Effector memory CD8-positive, alpha-beta T cell (primary cell): ENCODE measurements at regions not wholly inside any gene's neighbourhood (a gene's known extent, or its start where the extent isn't known, plus 50 kb on each side); places are given as distances from the start of the nearest gene placed in this dataset.
"Not testable (repeated sequence)": the region's sequence is repeated elsewhere in the genome, so short reads cannot be mapped to it uniquely, and the experiment has no call there.

Source experiments
- ATAC-seq: fragments of 150-1000 bp; cut with Tn5 transposase; replicated peaks from 2 replicates; pipeline ENCODE4 v1.10.0; 2021; ENCODE audit warnings: mild to moderate bottlenecking, moderate library complexity
- DNase-seq, 3 experiments: peaks; one replicate each; pipeline ENCODE4 v3.0.0; 2021
- H3K27ac Mint-ChIP-seq, 2 donors: one replicate each; pipeline ENCODE4 v1.8.0; 2022; ENCODE audit warnings: mild to moderate bottlenecking in 2 of 2, mixed read lengths in 2 of 2, moderate library complexity in 2 of 2
- H3K27me3 Mint-ChIP-seq, 2 donors: one replicate each; pipeline ENCODE4 v1.8.0; 2022; ENCODE audit warnings: mixed read lengths in 2 of 2
- H3K36me3 Mint-ChIP-seq: one replicate; pipeline ENCODE4 v1.8.0; 2022; ENCODE audit warnings: mild to moderate bottlenecking, moderate library complexity, mixed read lengths; ENCODE audit not compliant: insufficient read depth
- H3K4me1 Mint-ChIP-seq, 2 donors: one replicate each; pipeline ENCODE4 v1.8.0; 2022; ENCODE audit warnings: low read depth in 2 of 2, mixed read lengths in 2 of 2
- H3K4me3 Mint-ChIP-seq, 2 donors: one replicate each; pipeline ENCODE4 v1.8.0; 2022; ENCODE audit warnings: mild to moderate bottlenecking in 2 of 2, mixed read lengths in 2 of 2, moderate library complexity in 2 of 2
- H3K9me3 Mint-ChIP-seq, 2 donors: one replicate each; pipeline ENCODE4 v1.8.0; 2022; ENCODE audit warnings: mixed read lengths in 2 of 2

DNA sequence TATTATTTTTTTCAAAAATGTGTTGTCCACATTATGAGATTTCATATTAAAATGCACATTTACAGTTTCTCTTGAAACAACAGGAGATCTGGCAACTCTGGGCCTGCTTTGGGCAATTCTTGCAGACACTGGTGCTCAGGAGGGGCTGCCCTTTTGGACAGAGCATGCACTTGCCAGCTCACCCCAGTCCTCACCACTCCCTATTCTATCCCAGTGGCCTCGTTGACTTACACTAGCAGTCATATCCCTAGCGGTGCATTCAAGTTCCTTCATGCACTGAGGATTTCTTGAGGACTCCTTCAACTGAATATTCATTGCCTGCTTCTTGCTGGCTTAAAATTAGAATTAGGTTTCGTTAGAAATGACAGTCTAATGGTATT is 87.9 kb upstream of the FHL2 start:
- ATAC-seq: no peak
- H3K9me3 Mint-ChIP-seq: no peaks in the 10 kb centered on the region
- no peak for DNase-seq
- H3K36me3 Mint-ChIP-seq: no peaks in the 10 kb centered on the region
- no peak overlapping the region for H3K4me3 Mint-ChIP-seq
- no peaks in the 10 kb centered on the region for H3K4me1 Mint-ChIP-seq
- no peak overlapping the region for H3K27ac Mint-ChIP-seq
- H3K27me3 Mint-ChIP-seq: peaks cover 0 to 13% of the 10 kb centered on the region in 2 donors

DNA sequence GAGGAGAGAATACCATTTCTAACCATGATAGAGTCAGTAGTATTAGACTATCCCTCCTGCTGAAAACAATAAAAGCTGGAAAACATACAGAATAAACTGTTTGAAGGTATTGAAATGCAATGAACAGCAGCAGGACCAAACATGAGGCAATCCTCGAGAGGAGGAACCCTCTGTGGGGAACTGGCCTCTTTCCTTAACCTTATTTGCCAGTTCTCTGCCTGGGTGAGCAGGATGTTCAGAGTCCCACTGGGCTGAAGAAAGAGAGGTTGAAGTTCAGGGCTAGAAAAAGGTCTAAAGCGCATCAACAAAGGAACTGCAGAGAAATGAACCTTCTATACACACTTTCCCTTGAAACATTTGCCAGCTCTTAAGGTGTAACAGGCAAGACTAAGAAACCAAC is 79.8 kb upstream of the FHL2 start:
- Mint-ChIP-seq H3K4me3 (no peak overlapping the region), H3K4me1 (no peaks in the 10 kb centered on the region), H3K27me3 (peaks cover 39 to 42% of the 10 kb centered on the region in 2 donors), H3K9me3 (no peaks in the 10 kb centered on the region), H3K27ac (no peak overlapping the region), H3K36me3 (no peaks in the 10 kb centered on the region)
- DNase-seq: no peak
- no peak for ATAC-seq

DNA sequence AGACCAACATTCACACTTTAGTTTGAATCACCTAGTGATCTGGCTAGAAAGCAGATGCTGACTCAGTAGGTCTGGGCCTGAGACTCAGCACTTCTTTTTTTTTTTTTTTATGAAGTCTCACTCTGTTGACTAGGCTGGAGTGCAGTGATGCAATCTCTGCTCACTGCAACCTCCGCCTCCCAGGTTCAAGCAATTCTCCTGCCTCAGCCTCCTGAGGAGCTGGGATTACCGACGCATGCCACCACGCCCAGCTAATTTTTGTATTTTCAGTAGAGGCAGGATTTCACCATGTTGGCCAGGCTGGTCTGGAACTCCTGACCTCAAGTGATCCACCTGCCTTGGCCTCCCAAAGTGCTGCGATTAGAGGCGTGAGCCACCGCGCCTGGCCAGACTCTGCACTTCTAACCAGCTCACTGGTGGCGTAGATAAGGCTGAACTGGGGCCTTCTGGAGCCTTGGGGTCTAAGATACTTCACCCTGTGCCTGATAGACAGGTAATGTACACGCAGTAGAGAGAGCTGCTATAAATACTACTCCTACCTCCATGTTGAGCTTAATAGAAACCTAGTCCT is 78.3 kb upstream of the FHL2 start:
- peaks cover 48 to 54% of the 10 kb centered on the region in 2 donors for H3K27me3 Mint-ChIP-seq
- DNase-seq, ATAC-seq, H3K36me3 Mint-ChIP-seq, H3K27ac Mint-ChIP-seq, H3K4me1 Mint-ChIP-seq, H3K4me3 Mint-ChIP-seq, H3K9me3 Mint-ChIP-seq: not testable (repeated sequence)

DNA sequence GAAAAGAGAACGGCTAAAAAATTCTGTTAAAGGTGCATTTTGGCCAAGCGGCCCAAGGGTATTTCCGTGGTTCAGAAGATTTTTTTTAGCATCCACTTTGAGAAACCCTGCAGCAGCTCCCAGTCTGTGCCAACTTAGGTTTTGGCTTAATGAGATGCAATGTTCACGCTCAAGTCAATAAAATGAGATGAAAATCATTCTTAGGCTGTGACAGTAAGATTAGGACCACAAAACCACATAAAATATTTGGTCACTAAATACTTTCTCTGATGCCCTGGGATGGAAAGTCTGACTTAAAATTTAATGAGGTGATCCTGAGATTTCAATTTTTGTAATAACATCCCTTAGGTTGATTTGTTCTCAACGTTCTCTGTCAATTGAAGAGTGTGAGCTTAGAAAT is 74.2 kb upstream of the FHL2 start:
- H3K9me3 Mint-ChIP-seq: no peaks in the 10 kb centered on the region
- no peaks in the 10 kb centered on the region for H3K4me1 Mint-ChIP-seq
- H3K36me3 Mint-ChIP-seq: no peaks in the 10 kb centered on the region
- ATAC-seq (no peak), DNase-seq (no peak)
- H3K27ac Mint-ChIP-seq: no peak overlapping the region
- no peak overlapping the region for H3K4me3 Mint-ChIP-seq
- peaks cover 33 to 69% of the 10 kb centered on the region in 2 donors for H3K27me3 Mint-ChIP-seq

DNA sequence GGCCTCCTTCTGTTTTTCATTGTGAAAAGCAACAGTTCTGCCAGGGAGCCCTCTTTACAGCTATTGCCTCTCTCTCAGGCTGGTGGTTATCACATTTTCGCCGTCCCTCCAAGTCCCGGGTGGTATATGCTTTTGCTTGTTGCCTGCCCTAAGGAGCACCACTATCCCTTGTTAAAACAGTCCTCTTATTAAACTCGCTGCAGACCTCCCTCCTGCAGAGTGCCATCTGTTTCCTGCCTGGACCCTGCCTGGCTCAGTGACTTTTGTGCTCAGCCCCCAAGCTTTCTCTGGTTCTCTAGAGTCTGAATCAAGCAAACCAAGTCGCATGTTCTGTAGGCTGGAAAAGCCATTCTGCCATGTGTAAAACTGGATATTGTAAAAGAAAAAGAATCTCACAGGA is 72.1 kb upstream of the FHL2 start:
- Mint-ChIP-seq H3K4me1 (peaks cover 0 to 1% of the 10 kb centered on the region in 2 donors), H3K27ac (no peak overlapping the region), H3K27me3 (peaks cover 46 to 82% of the 10 kb centered on the region in 2 donors), H3K36me3 (no peaks in the 10 kb centered on the region), H3K9me3 (no peaks in the 10 kb centered on the region), H3K4me3 (no peak overlapping the region)
- DNase-seq (no peak), ATAC-seq (no peak)

DNA sequence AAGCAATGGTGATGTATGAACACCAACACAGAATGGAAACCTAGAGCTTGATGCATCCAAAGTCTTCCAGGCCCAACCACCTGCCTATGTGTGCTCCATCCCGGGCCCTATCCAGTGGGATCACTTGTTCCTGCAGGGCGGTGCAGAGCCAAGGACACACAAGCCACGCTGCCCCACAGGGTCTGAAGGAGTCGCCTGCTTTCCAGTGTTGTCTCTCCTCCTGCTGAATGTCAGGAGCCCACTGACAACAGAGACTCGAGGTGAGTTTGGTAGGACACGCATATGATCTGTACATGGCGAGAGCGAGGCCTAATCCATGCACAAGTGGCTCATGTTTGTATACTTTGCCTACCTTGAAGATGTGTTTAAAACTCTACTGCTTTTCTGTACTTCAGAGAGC is 70.9 kb upstream of the FHL2 start:
- Mint-ChIP-seq H3K36me3 (no peaks in the 10 kb centered on the region), H3K4me3 (no peak overlapping the region), H3K27me3 (peaks cover 47 to 77% of the 10 kb centered on the region in 2 donors), H3K4me1 (peaks cover 0 to 1% of the 10 kb centered on the region in 2 donors), H3K27ac (no peak overlapping the region), H3K9me3 (no peaks in the 10 kb centered on the region)
- ATAC-seq (no peak), DNase-seq (no peak)

DNA sequence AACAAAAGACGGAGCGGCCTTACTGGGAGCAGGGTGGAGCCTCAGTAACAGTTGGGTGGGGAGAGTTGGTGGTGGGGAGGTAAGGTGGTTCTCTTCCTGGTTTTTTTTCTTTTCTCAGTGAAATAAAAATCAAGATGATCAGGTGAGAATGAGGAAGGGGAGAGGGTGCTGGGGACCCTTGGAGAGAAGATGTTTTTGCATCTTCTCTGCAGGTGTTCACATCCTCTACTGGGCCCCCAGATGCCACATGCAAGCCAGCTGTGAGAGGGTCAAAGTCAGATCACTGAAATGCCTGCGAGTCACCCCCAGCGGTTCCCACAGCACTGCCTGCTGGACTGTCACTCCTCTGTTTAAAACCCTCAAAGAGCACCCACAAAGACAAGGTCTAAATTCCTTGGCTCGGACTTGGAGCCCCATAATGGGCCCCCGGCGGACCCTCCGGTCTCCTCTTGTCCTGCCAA is 69.8 kb upstream of the FHL2 start:
- Mint-ChIP-seq H3K9me3 (no peaks in the 10 kb centered on the region), H3K27me3 (peaks cover 41 to 67% of the 10 kb centered on the region in 2 donors), H3K27ac (no peak overlapping the region), H3K36me3 (no peaks in the 10 kb centered on the region), H3K4me3 (no peak overlapping the region), H3K4me1 (peaks cover 0 to 1% of the 10 kb centered on the region in 2 donors)
- ATAC-seq: no peak
- DNase-seq: no peak

DNA sequence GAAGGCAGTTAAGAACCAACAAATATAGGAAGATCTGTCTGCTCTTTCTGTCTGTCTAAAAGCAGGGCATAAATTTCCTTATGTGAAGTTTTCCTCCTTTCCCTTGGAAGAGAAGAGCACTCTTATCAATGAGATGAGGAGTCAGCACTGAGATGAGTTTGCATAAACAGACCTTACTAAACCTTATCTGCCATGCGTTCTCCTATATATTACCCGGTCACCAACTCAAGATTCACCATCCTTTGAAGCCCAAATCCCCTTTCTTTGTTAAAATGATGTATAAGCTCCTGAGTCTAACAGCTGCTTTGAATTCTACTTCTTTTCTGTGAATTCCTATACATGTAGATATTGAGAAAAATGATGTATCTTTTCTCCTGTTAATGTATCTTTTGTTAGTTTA is 65.5 kb upstream of the FHL2 start:
- no peaks in the 10 kb centered on the region for H3K9me3 Mint-ChIP-seq
- peaks cover 0 to 1% of the 10 kb centered on the region in 2 donors for H3K4me1 Mint-ChIP-seq
- no peak overlapping the region for H3K27ac Mint-ChIP-seq
- no peaks in the 10 kb centered on the region for H3K36me3 Mint-ChIP-seq
- H3K4me3 Mint-ChIP-seq: no peak overlapping the region
- peaks cover 31 to 44% of the 10 kb centered on the region in 2 donors for H3K27me3 Mint-ChIP-seq
- ATAC-seq: no peak
- DNase-seq: no peak

DNA sequence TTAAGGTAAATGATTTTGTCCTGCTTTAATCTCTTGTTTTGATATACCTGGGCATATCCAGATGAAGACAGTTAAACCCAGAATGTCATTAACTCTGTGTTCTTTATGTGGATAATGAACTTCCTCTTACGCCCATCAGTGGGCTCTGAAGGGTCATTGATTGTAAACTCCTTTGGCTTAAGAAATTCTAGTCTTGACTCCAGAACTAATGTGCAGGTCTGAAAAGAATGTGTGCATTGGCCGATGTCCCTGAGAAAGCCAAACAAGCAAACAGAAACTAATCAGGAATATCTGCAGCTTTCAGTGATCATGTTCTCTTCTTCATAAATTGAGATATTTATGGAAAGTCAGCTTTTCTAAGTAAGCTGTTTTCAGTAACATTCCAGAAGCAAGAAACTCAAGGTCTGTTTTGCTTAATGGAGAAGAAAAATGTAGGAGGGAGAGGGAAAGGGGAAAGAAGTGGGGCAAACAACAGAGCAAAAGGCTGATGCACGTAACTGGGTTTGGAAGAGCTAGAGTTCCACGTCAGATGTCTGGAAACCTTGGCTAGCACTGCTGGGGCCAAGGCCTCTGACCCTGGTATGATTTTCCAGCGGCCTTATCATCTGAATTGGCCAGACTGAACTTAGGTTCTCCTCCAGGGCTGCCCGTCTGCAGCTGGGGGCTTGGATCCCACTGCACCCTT is 61.3 kb upstream of the FHL2 start:
- Mint-ChIP-seq H3K9me3 (peaks cover 0 to 2% of the 10 kb centered on the region in 2 donors), H3K4me1 (no peaks in the 10 kb centered on the region), H3K27ac (no peak overlapping the region), H3K36me3 (no peaks in the 10 kb centered on the region), H3K27me3 (peaks cover 22 to 34% of the 10 kb centered on the region in 2 donors), H3K4me3 (no peak overlapping the region)
- ATAC-seq: no peak
- DNase-seq: no peak

DNA sequence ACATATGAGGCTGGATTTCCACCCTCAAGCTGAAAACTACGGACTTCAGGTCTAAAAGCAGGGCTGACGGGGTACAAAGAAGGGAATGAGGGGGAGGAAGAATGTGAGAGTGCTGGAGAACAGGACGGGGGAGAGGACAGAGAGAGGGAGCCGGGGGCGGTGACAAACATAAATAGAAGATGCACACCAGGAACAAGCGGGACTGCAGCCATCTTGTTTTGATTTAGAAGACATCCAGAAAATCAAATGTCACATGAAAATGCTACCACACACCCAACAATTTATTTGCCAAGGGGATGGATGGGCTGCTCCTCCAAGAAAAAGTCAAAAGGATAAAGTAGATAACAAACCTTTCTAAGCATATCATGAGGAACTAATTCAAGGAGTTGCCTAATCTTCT is 59.2 kb upstream of the FHL2 start:
- Mint-ChIP-seq H3K27me3 (peaks cover 22 to 47% of the 10 kb centered on the region in 2 donors), H3K4me3 (no peak overlapping the region), H3K9me3 (peaks cover 0 to 2% of the 10 kb centered on the region in 2 donors), H3K36me3 (no peaks in the 10 kb centered on the region), H3K4me1 (no peaks in the 10 kb centered on the region), H3K27ac (no peak overlapping the region)
- no peak for ATAC-seq
- DNase-seq: no peak

DNA sequence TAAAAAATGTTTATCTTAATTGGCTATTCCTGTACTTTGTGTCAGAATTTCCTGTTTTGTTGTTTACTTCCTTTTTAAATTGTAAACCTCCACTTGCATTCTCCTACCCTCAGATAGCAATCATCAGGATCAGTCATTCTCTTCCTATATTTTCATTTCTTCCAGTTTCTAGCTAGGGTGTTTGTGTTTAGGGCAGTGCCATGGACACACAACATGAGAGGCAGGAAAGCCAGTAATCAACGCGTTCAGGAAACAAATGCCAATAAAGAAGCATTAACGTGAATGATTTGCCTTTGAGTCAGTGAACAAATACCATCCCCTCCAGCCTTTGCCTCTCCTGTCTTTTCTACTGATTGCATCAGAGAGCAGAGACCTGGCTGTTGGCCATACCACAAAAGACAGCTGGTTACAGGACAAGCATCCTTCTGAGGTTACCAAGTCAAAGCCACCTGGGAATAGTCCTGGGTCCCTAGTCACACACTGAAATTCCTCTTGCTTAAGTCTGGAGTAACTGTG is 56.7 kb upstream of the FHL2 start:
- Mint-ChIP-seq H3K4me3 (no peak overlapping the region), H3K27me3 (peaks cover 32 to 51% of the 10 kb centered on the region in 2 donors), H3K9me3 (peaks cover 0 to 2% of the 10 kb centered on the region in 2 donors), H3K4me1 (no peaks in the 10 kb centered on the region), H3K27ac (no peak overlapping the region), H3K36me3 (no peaks in the 10 kb centered on the region)
- DNase-seq: no peak
- ATAC-seq: no peak

DNA sequence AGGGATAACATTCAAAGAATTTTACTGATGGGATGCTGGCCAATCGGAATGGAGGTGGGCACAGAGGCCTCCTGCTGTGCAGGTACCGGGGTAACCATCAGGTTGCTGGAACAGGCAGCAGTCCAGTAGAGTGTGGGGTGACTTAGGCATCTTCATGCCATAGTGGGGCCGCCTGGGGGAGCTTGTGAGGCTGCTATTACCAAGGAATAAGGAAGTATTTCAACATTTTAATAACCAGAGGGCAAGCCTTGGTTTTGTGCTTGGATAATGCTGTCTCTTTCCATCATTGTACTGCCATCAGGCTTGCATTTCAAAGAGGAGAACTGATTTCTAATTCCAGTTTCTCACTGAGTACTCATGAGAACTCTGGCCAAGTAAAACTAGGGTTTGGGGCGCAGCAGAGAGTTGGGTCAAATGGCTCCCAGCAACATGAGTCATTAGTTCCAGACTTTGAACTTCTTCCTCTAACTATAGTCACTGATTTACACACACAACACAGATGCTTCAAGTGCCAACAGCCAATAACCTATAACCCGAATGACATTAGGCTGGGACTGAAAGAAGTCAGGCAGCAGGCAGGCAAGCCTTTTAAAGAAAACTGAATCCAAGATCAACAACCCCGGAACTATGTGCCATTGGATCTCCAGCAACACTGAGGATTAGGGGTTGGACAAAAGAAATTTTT is 56.1 kb upstream of the FHL2 start:
- no peak overlapping the region for H3K27ac Mint-ChIP-seq
- H3K27me3 Mint-ChIP-seq: peaks cover 38 to 57% of the 10 kb centered on the region in 2 donors
- ATAC-seq: no peak
- no peaks in the 10 kb centered on the region for H3K36me3 Mint-ChIP-seq
- no peaks in the 10 kb centered on the region for H3K4me1 Mint-ChIP-seq
- no peak overlapping the region for H3K4me3 Mint-ChIP-seq
- no peak for DNase-seq
- peaks cover 0 to 2% of the 10 kb centered on the region in 2 donors for H3K9me3 Mint-ChIP-seq

DNA sequence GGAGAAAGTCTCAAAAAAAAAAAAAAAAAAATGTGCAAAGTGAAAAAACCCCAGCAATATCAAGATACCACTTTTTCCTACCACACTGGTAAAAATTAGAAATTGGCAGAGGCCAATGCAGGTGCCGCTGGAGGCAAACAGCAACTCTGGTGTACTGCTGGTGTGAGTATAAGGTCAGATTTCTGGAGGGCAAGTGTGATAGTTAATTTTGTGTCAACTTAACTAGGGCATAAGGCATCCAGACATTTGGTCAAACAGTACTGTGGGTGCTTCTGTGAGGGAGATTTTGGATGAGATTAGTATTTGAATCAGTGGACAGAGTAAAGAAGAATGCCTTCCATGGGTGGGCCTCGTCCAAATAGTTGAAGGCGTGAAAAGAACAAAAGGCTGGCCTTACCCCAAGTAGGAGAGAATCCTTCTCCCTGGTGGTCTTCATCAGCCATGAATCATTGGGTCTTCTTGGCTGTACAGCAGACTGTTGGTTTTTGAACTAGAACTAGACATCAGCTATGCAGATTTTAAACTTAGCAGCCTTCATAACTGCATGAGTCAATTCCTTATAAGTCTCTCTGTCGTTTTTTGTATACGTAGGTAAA is 52.8 kb upstream of the FHL2 start:
- ATAC-seq (no peak), DNase-seq (no peak)
- no peak overlapping the region for H3K4me3 Mint-ChIP-seq
- H3K36me3 Mint-ChIP-seq: no peaks in the 10 kb centered on the region
- H3K9me3 Mint-ChIP-seq: no peaks in the 10 kb centered on the region
- no peaks in the 10 kb centered on the region for H3K4me1 Mint-ChIP-seq
- no peak overlapping the region for H3K27ac Mint-ChIP-seq
- peaks cover 60 to 78% of the 10 kb centered on the region in 2 donors for H3K27me3 Mint-ChIP-seq
